GM23248 (cell line): ENCODE measurements at regions not wholly inside any gene's neighbourhood (a gene's known extent, or its start where the extent isn't known, plus 50 kb on each side); places are given as distances from the start of the nearest gene placed in this dataset. TPM values are rescaled to one million over a fixed set of nuclear protein-coding genes. Genes with fewer than 3 reads are reported as not detected.

Experiments used
- DNase-seq: peaks from one replicate; pipeline ENCODE4 v3.0.0-alpha.2; 2015
- H2AFZ ChIP-seq: fragments of 200-600 bp; sonication (generic); 2 replicates; pipeline ENCODE4 v1.6.1; 2016; ENCODE audit warnings: antibody characterized with exemption
- H3F3A ChIP-seq: fragments of 200-600 bp; sonication (generic); 2 replicates; pipeline ENCODE4 v1.6.1; 2016; ENCODE audit warnings: mild to moderate bottlenecking, antibody characterized with exemption, mixed run types; ENCODE audit not compliant: insufficient read depth
- H3K27ac ChIP-seq: fragments of 200-600 bp; sonication (generic); 2 replicates; pipeline ENCODE4 v1.5.1; 2016; ENCODE audit warnings: mild to moderate bottlenecking
- H3K27me3 ChIP-seq: fragments of 200-600 bp; sonication (generic); replicated peaks from 2 replicates; pipeline ENCODE4 v1.6.1; 2016; ENCODE audit warnings: mild to moderate bottlenecking; ENCODE audit not compliant: insufficient read depth
- H3K36me3 ChIP-seq: fragments of 200-600 bp; sonication (generic); 2 replicates; pipeline ENCODE4 v1.6.1; 2016; ENCODE audit warnings: low read depth, mild to moderate bottlenecking
- H3K4me1 ChIP-seq: fragments of 200-600 bp; sonication (generic); 2 replicates; pipeline ENCODE4 v1.6.1; 2016; ENCODE audit warnings: mild to moderate bottlenecking; ENCODE audit not compliant: insufficient read depth
- H3K4me2 ChIP-seq: fragments of 200-600 bp; sonication (generic); one replicate; pipeline ENCODE4 v1.6.1; 2016; ENCODE audit warnings: mild to moderate bottlenecking; ENCODE audit not compliant: unreplicated experiment
- H3K4me3 ChIP-seq: fragments of 200-600 bp; sonication (generic); 2 replicates; pipeline ENCODE4 v1.5.1; 2016; ENCODE audit warnings: mild to moderate bottlenecking
- H3K79me2 ChIP-seq: fragments of 200-600 bp; sonication (generic); 2 replicates; pipeline ENCODE4 v1.6.1; 2016; ENCODE audit warnings: mild to moderate bottlenecking; ENCODE audit not compliant: insufficient read depth
- H3K9ac ChIP-seq: fragments of 200-600 bp; sonication (generic); 2 replicates; pipeline ENCODE4 v1.6.1; 2016; ENCODE audit warnings: mild to moderate bottlenecking
- H3K9me2 ChIP-seq: fragments of 200-600 bp; sonication (generic); 2 replicates; pipeline ENCODE4 v1.6.1; 2016; ENCODE audit warnings: mixed run types, mild to moderate bottlenecking, moderate library complexity; ENCODE audit not compliant: insufficient read depth
- H3K9me3 ChIP-seq: fragments of 200-600 bp; sonication (generic); one replicate; pipeline ENCODE4 v1.6.1; 2017; ENCODE audit warnings: low read depth
- H4K20me1 ChIP-seq: fragments of 200-600 bp; sonication (generic); 2 replicates; pipeline ENCODE4 v1.6.0; 2016; ENCODE audit not compliant: insufficient read depth
- EZH2 ChIP-seq: fragments of 200-600 bp; sonication (generic); IDR thresholded peaks from 2 replicates; pipeline ENCODE4 v1.6.1; 2018; ENCODE audit warnings: antibody characterized with exemption, mild to moderate bottlenecking; ENCODE audit not compliant: insufficient read depth, poor library complexity, severe bottlenecking
- EZH2phosphoT487 ChIP-seq: fragments of 200-600 bp; sonication (generic); IDR thresholded peaks from 2 replicates; pipeline ENCODE4 v1.6.1; 2018; ENCODE audit warnings: antibody characterized with exemption, moderate library complexity, mild to moderate bottlenecking, low read depth; ENCODE audit not compliant: insufficient read depth
- WGBS, 2 experiments: methylation state at CpG; one replicate each; pipeline ENCODE4 v1.1.6; 2015 to 2017; ENCODE audit warnings: low lambda C conversion rate in 2 of 2, low coverage in 1 of 2; ENCODE audit errors: missing lambda C conversion rate in 2 of 2; 5-methylcytosine and 5-hydroxymethylcytosine counted together
- in situ Hi-C: fragments of 300-500 bp; cut with MboI; formaldehyde crosslinking; loops from 2 replicates; pipeline ENCODE4 v1.15.0; 2020
- small RNA-seq: library from RNA; depleted of rRNA; stranded (forward); fragments of <200 nt; gene quantifications from one replicate; pipeline ENCODE3, GENCODE V24; 2014; ENCODE audit warnings: low read depth, low replicate concordance

- peaks cover 11% of the 10 kb centered on the region; the same call in 1 of the 2 replicates for H4K20me1 ChIP-seq
- H3K9me3 ChIP-seq = no peaks in the 10 kb centered on the region
- 92 to 96% methylated on average over 3 of the region's 3 CpGs for WGBS, 2 experiments
- H3K9ac ChIP-seq = no peak overlapping the region
- H3F3A ChIP-seq = peaks cover 41% of the 10 kb centered on the region; the same call in 1 of the 2 replicates
- no peaks in the 10 kb centered on the region for H3K27me3 ChIP-seq
- no peak overlapping the region for H3K27ac ChIP-seq
- no peak for DNase-seq
- no peaks in the 10 kb centered on the region for H3K36me3 ChIP-seq
- H2AFZ ChIP-seq = no peak overlapping the region
- H3K9me2 ChIP-seq = no peaks in the 10 kb centered on the region
- peaks cover 34% of the 10 kb centered on the region for H3K4me1 ChIP-seq
- in situ Hi-C loops = no loop called here
- H3K79me2 ChIP-seq = peaks cover 72% of the 10 kb centered on the region
- H3K4me3 ChIP-seq = no peak overlapping the region
- peak overlapping the region; percentile 10 for H3K4me2 ChIP-seq
- no peak for TF ChIP-seq EZH2
- TF ChIP-seq EZH2phosphoT487 = no peak
Measured at GRCh38 chr3:51618496-51618895, 52.6 kb upstream of the TEX264 start.

DNA sequence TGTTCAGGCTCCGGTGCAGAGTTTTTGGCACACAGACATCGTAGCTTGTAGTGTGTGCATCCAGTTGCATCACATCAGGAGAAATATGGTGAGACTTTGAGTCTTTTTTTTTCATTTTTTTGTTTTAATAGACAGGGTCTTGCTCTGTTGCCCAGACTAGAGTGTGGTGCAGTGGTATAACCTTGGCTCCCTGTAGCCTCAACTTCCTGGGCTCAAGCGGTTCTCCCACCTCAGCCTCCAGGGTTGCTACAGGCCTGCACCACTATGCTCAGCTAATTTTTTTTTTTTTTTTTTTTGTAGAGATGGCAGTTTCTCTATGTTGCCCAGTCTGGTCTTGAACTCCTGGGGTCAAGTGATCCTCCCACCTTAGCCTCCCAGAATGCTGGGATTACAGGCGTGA lies 51.1 kb upstream of the TEX264 start:
- H3K36me3 ChIP-seq = no peaks in the 10 kb centered on the region
- peaks cover 34% of the 10 kb centered on the region for H3K4me1 ChIP-seq
- no peaks in the 10 kb centered on the region for H3K9me3 ChIP-seq
- H3K9me2 ChIP-seq = no peaks in the 10 kb centered on the region
- peaks cover 44% of the 10 kb centered on the region; the same call in 1 of the 2 replicates for H3F3A ChIP-seq
- in situ Hi-C loops = no loop called here
- DNase-seq = no peak
- TF ChIP-seq EZH2 = no peak
- no peak for TF ChIP-seq EZH2phosphoT487
- WGBS, 2 experiments = 89 to 97% methylated on average over 4 of the region's 4 CpGs
- H3K27me3 ChIP-seq = no peaks in the 10 kb centered on the region
- H3K79me2 ChIP-seq = peaks cover 73% of the 10 kb centered on the region
- H3K4me2 ChIP-seq = no peak overlapping the region
- H2AFZ ChIP-seq = no peak overlapping the region
- H3K4me3 ChIP-seq = no peak overlapping the region
- H3K9ac ChIP-seq = no peak overlapping the region
- H4K20me1 ChIP-seq = peaks cover 8% of the 10 kb centered on the region; the same call in 1 of the 2 replicates
- H3K27ac ChIP-seq = no peak overlapping the region

DNA sequence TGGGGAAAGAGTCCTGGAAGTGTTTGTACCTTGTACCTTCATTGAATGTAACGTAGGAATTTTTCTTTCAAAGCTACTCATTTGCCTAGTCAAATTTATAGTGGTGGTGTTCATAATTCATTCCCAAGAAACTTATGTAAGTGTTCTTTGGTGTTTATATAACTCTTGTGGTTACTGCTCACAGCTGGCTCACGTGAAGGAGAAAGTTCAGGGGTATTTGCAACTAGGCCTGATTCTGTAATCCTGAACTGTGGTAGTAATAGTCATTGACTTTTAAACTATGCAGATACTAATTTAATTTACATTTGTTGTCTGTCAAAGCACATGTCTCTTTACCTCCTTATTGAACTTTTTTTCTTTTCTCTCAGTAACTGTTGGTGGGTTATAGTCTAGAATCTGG lies 50.5 kb upstream of the TEX264 start:
- Histone ChIP-seq H3K27me3 (no peaks in the 10 kb centered on the region), H3K4me3 (no peak overlapping the region), H3K9me3 (no peaks in the 10 kb centered on the region), H3K9me2 (no peaks in the 10 kb centered on the region), H3K79me2 (peaks cover 72% of the 10 kb centered on the region), H3K36me3 (no peaks in the 10 kb centered on the region), H3K4me2 (no peak overlapping the region), H2AFZ (no peak overlapping the region), H3K4me1 (peaks cover 34% of the 10 kb centered on the region), H4K20me1 (peaks cover 8% of the 10 kb centered on the region; the same call in 1 of the 2 replicates), H3K27ac (0 out of 2 replicates have a peak overlapping the region, but pooled peaks have one; percentile 14), H3K9ac (peak overlapping the region; percentile 35; the same call in 1 of the 2 replicates), H3F3A (peaks cover 44% of the 10 kb centered on the region; the same call in 1 of the 2 replicates)
- 43 to 51% methylated on average over 2 of the region's 2 CpGs for WGBS, 2 experiments
- in situ Hi-C loops = no loop called here
- DNase-seq = peak; percentile 53
- no peak for TF ChIP-seq EZH2
- TF ChIP-seq EZH2phosphoT487 = no peak

DNA sequence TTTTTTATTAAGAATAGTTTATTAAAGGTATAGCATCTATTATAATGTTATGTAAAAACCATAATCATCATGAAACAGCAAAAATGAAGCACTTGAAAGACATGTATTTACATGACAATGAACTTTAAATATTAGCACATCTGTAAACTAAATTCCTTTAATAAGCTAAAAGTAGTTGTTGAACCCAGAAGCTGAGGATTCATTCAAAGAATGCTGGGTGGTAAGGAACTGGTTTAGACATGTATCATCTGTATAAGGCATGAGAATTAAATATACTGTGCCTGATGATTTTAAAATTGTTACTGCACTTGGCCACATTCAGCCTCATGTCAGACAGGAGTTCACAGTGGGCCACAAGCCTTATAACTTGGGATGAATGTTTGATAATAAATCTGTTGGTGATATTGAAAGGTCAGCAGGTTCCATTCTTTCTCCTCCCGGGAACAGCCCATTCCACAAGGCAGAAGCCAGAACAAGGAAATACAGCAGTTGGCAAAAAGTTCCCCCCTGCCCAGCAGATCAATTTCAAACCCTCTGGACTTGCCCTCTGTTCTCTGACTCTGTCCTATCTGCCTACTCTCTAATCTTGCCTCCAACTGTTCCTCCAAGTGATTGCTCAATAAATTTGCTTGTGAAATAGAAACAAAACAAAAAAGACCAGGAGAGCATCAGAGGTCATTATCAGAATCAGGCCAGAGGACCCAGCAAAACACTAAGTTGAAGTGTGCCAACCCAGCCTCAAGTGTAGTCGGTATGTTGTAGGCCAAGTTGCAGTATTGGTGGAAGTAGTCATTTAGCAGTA lies 49.8 kb upstream of the TEX264 start:
- DNase-seq = peak; percentile 45

More for the DNA sequence above, 49.8 kb upstream of the TEX264 start:
- no peaks in the 10 kb centered on the region for H3K9me3 ChIP-seq
- H2AFZ ChIP-seq = no peak overlapping the region
- peaks cover 42% of the 10 kb centered on the region; the same call in 1 of the 2 replicates for H3F3A ChIP-seq
- peak overlapping the region; percentile 47 for H3K27ac ChIP-seq
- in situ Hi-C loops = no loop called here
- peaks cover 34% of the 10 kb centered on the region for H3K4me1 ChIP-seq
- peaks cover 8% of the 10 kb centered on the region; the same call in 1 of the 2 replicates for H4K20me1 ChIP-seq
- peak overlapping the region; percentile 48 for H3K4me2 ChIP-seq
- H3K9ac ChIP-seq = no peak overlapping the region; the same call in 1 of the 2 replicates
- no peaks in the 10 kb centered on the region for H3K9me2 ChIP-seq
- H3K4me3 ChIP-seq = no peak overlapping the region
- WGBS, 2 experiments = 5 to 7% methylated on average over 2 of the region's 2 CpGs
- peaks cover 71% of the 10 kb centered on the region for H3K79me2 ChIP-seq
- H3K36me3 ChIP-seq = no peaks in the 10 kb centered on the region
- no peaks in the 10 kb centered on the region for H3K27me3 ChIP-seq
- no peak for TF ChIP-seq EZH2
- TF ChIP-seq EZH2phosphoT487 = no peak

Small RNA genes lying in the stretch of these regions (small RNA-seq; reads per million reads assigned to genes)
- not detected for gene RNU6ATAC29P
